K562 (cell line): ENCODE measurements at regions not wholly inside any gene's neighbourhood (a gene's known extent, or its start where the extent isn't known, plus 50 kb on each side); places are given as distances from the start of the nearest gene placed in this dataset.

Source experiments
- ATAC-seq: fragments of 200-7000 bp; cut with Tn5 transposase; 3 replicates; pipeline ENCODE4 v1.9.1; 2020; ENCODE audit warnings: moderate library complexity
- BruUV-seq: library from RNA; stranded (reverse); fragments of 400-500 nt; replicated peaks from 2 replicates; lab custom pipeline; 2021; lab: Mats Ljungman, UMichigan
- CTCF ChIA-PET: fragments of 300-600 bp; formaldehyde crosslinking; extraction: SDS; loops from one replicate; lab custom pipeline; 2021; ENCODE audit warnings: low intra/inter-chr PET ratio; lab: Yijun Ruan, JAX
- POLR2A ChIA-PET: fragments of 300-600, 350-650 bp; sonication (Branson Sonifier 250); formaldehyde crosslinking; extraction: SDS; loops from one replicate; lab custom pipeline; 2021; ENCODE audit warnings: antibody characterized with exemption, inconsistent platforms; lab: Yijun Ruan, JAX
- DNase-seq, 4 experiments: peaks; one replicate each; pipeline versions ENCODE4 v3.0.0 to v3.0.0-alpha.2; 2011 to 2018; ENCODE audit warnings: low spot score in 3 of 4, mixed read lengths in 3 of 4; ENCODE audit errors: extremely low read depth in 1 of 4
- FAIRE-seq: peaks from 2 replicates; lab custom pipeline; 2011; peaks lifted over from hg19 to GRCh38; lab: Jason Lieb, UNC
- H2AFZ ChIP-seq: 2 replicates; pipeline ENCODE4 v1.6.0; 2011; ENCODE audit warnings: low read depth, low read length, control low read depth, inconsistent platforms
- H3K27ac ChIP-seq: fragments of 200-600 bp; 3 replicates; pipeline ENCODE4 v1.8.0; 2011; ENCODE audit warnings: low read depth, mild to moderate bottlenecking, control low read depth, inconsistent platforms, low read length, moderate library complexity, mixed read lengths; ENCODE audit errors: extremely low read depth
- H3K27me3 ChIP-seq, 2 experiments: fragments of 300-600 bp in 1 of 2; 2 replicates in 1 of 2; 3 replicates in 1 of 2; pipeline versions ENCODE4 v1.6.0 to v1.8.0; 2011; ENCODE audit warnings: inconsistent platforms in 2 of 2, low read length in 2 of 2, mild to moderate bottlenecking in 1 of 2, mixed read lengths in 1 of 2, moderate library complexity in 1 of 2; ENCODE audit not compliant: control insufficient read depth in 2 of 2, insufficient read depth in 2 of 2
- H3K36me3 ChIP-seq: fragments of 300-600 bp; 3 replicates; pipeline ENCODE4 v1.8.0; 2011; ENCODE audit warnings: mild to moderate bottlenecking, low read length, inconsistent platforms; ENCODE audit not compliant: control insufficient read depth, insufficient read depth
- H3K4me1 ChIP-seq, 2 experiments: fragments of 200-600 bp in 1 of 2; replicated peaks in 1 of 2; 2 replicates in 1 of 2; 3 replicates in 1 of 2; pipeline versions ENCODE4 v1.5.1 to v1.8.0; 2011; ENCODE audit warnings: inconsistent platforms in 2 of 2, low read length in 2 of 2, mild to moderate bottlenecking in 1 of 2, mixed read lengths in 1 of 2, moderate library complexity in 1 of 2; ENCODE audit not compliant: control insufficient read depth in 2 of 2, insufficient read depth in 2 of 2
- H3K4me2 ChIP-seq: 2 replicates; pipeline ENCODE4 v1.6.1; 2011; ENCODE audit warnings: low read length, control low read depth, inconsistent platforms, mixed read lengths; ENCODE audit not compliant: insufficient read depth
- H3K4me3 ChIP-seq: fragments of 200-600 bp; sonication (generic), shearing (Covaris generic); 2 replicates; pipeline ENCODE4 v1.5.1; 2016; ENCODE audit warnings: control low read depth, inconsistent platforms
- H3K79me2 ChIP-seq: fragments of 200-600 bp; 3 replicates; pipeline ENCODE4 v1.8.0; 2011; ENCODE audit warnings: low read length, inconsistent platforms; ENCODE audit not compliant: control insufficient read depth, insufficient read depth
- H3K9ac ChIP-seq, 2 experiments: 2 replicates each; pipeline versions ENCODE4 v1.6.0 to v1.6.1; 2011; ENCODE audit warnings: low read depth in 2 of 2, low read length in 2 of 2, control low read depth in 1 of 2, inconsistent platforms in 1 of 2, mild to moderate bottlenecking in 1 of 2, mixed read lengths in 1 of 2; ENCODE audit not compliant: insufficient read depth in 1 of 2
- H3K9me1 ChIP-seq: one replicate; pipeline ENCODE4 v1.6.0; 2011; ENCODE audit warnings: inconsistent platforms, mild to moderate bottlenecking, low read length, moderate library complexity; ENCODE audit not compliant: control insufficient read depth, insufficient read depth
- H3K9me3 ChIP-seq: replicated peaks from 2 replicates; pipeline ENCODE4 v1.5.1; 2011; ENCODE audit warnings: low read depth, low read length, inconsistent platforms; ENCODE audit not compliant: control insufficient read depth, insufficient read depth
- H4K20me1 ChIP-seq: replicated peaks from 2 replicates; pipeline ENCODE4 v1.6.1; 2011; ENCODE audit warnings: low read length, inconsistent platforms, mixed read lengths; ENCODE audit not compliant: control insufficient read depth, insufficient read depth
- CHD7 ChIP-seq: fragments of 200-600 bp; sonication (generic); IDR thresholded peaks from one replicate; pipeline ENCODE4 v1.6.1; 2012; ENCODE audit warnings: mild to moderate bottlenecking, low read depth, low read length, inconsistent platforms
- FIP1L1 ChIP-seq: fragments of 200-400 bp; formaldehyde crosslinking; IDR thresholded peaks from 2 replicates; pipeline ENCODE4 v1.6.1; 2018; ENCODE audit warnings: mild to moderate bottlenecking, low read depth, low read length; ENCODE audit not compliant: poor library complexity, severe bottlenecking
- FOXA1 ChIP-seq: fragments of 450-650 bp; IDR thresholded peaks from 2 replicates; pipeline ENCODE4 v1.6.1; 2016; ENCODE audit warnings: mild to moderate bottlenecking, borderline replicate concordance
- GATA2 ChIP-seq: sonication (generic); formaldehyde crosslinking; IDR thresholded peaks from 2 replicates; pipeline ENCODE4 v1.4.0; 2020; ENCODE audit warnings: mild to moderate bottlenecking, missing genetic modification reagents
- RBM39 ChIP-seq: fragments of 200-400 bp; formaldehyde crosslinking; optimal IDR thresholded peaks from 2 replicates; pipeline ENCODE3; 2018; ENCODE audit warnings: low read depth, low read length
- TCFL5 ChIP-seq: fragments of 250-450 bp; sonication (Bioruptor Pico); conservative IDR thresholded peaks from 2 replicates; pipeline ENCODE4 v1.6.1; 2021; ENCODE audit warnings: mild to moderate bottlenecking, moderate library complexity, matching md5 sums
- WHSC1 ChIP-seq: IDR thresholded peaks from one replicate; pipeline ENCODE4 v1.6.1; 2012; ENCODE audit warnings: low read length, control low read depth, inconsistent platforms
- XRCC5 ChIP-seq: fragments of 200-400 bp; formaldehyde crosslinking; IDR thresholded peaks from 2 replicates; pipeline ENCODE4 v1.6.1; 2017; ENCODE audit warnings: low read depth, mild to moderate bottlenecking, low read length
- WGBS: fragments of 100-300 bp; shearing (Covaris generic); methylation state at CpG from one replicate; pipeline ENCODE4 v1.1.6; 2016; ENCODE audit warnings: low coverage, mixed read lengths; ENCODE audit not compliant: insufficient coverage; ENCODE audit errors: missing lambda C conversion rate; 5-methylcytosine and 5-hydroxymethylcytosine counted together
- in situ Hi-C: fragments of 300-500 bp; cut with MboI; formaldehyde crosslinking; loops from 4 replicates; pipeline ENCODE4 v1.15.0; 2018; ENCODE audit warnings: inconsistent platforms, mixed read lengths
- intact Hi-C: fragments of 100-400 bp; cut with micrococcal nuclease; formaldehyde crosslinking; loops from 2 replicates; pipeline ENCODE4 v1.14.2; 2022

GRCh38 chr5:84685121-84685894 lies 300.6 kb upstream of the EDIL3 start:
- WGBS: 0% methylated on average over 6 of the region's 6 CpGs
- Histone ChIP-seq H3K27ac (no peak overlapping the region), H3K79me2 (no peaks in the 10 kb centered on the region), H4K20me1 (no peaks in the 10 kb centered on the region), H3K9me3 (no peaks in the 10 kb centered on the region), H3K27me3 (no peaks in the 10 kb centered on the region), H2AFZ (no peak overlapping the region), H3K4me3 (no peak overlapping the region), H3K4me2 (no peak overlapping the region), H3K9me1 (no peaks in the 10 kb centered on the region), H3K4me1 (no peaks in the 10 kb centered on the region), H3K9ac (no peak overlapping the region), H3K36me3 (no peaks in the 10 kb centered on the region)
- ATAC-seq (no peak), DNase-seq (no peak), FAIRE-seq (no peak)
- no peak for TF ChIP-seq WHSC1
- TF ChIP-seq CHD7: no peak
- TF ChIP-seq RBM39: no peak
- TF ChIP-seq FIP1L1: no peak
- TF ChIP-seq FOXA1: no peak
- no peak for TF ChIP-seq GATA2 (CRISPR knock-in tag)
- no peak for TF ChIP-seq XRCC5
- TF ChIP-seq TCFL5 (CRISPR knock-in tag): no peak
- intact Hi-C loops (no loop called here), in situ Hi-C loops (no loop called here)
- POLR2A ChIA-PET: no interaction called here
- BruUV-seq: no TSS peak
- CTCF ChIA-PET: no interaction called here
